Endothelial cell of umbilical vein (primary cell): ENCODE measurements at regions not wholly inside any gene's neighbourhood (a gene's known extent, or its start where the extent isn't known, plus 50 kb on each side); places are given as distances from the start of the nearest gene placed in this dataset.

Experiments
- BruUV-seq: library from RNA; stranded (reverse); fragments of 400-500 nt; replicated peaks from 2 replicates; lab custom pipeline; 2021; lab: Mats Ljungman, UMichigan
- CTCF ChIA-PET: fragments of 300-600, 350-600 bp; sonication (Branson Sonifier 250); formaldehyde crosslinking; loops from one replicate; lab custom pipeline; 2021; ENCODE audit warnings: antibody characterized with exemption, inconsistent platforms; lab: Charles Lee
- POLR2A ChIA-PET: fragments of 300-600, 350-600 bp; sonication (Branson Sonifier 250); formaldehyde crosslinking; loops from one replicate; lab custom pipeline; 2021; ENCODE audit warnings: antibody characterized with exemption, inconsistent platforms; lab: Charles Lee
- DNase-seq: peaks from one replicate; pipeline ENCODE4 v3.0.0-alpha.2; 2011; ENCODE audit warnings: low read depth, low spot score
- FAIRE-seq: peaks from 2 replicates; lab custom pipeline; 2011; peaks lifted over from hg19 to GRCh38; lab: Jason Lieb, UNC
- H2AFZ ChIP-seq: 2 replicates; pipeline ENCODE4 v1.6.0; 2012; ENCODE audit warnings: low read depth, low read length, control low read depth, inconsistent platforms
- H3K27ac ChIP-seq: 2 replicates; pipeline ENCODE4 v1.5.1; 2011; ENCODE audit warnings: low read depth, mild to moderate bottlenecking, control low read depth, low read length, moderate library complexity; ENCODE audit not compliant: insufficient read depth
- H3K27me3 ChIP-seq, 2 experiments: 2 replicates each; pipeline versions ENCODE4 v1.6.0 to v1.6.1; 2011; ENCODE audit warnings: low read length in 2 of 2, mixed read lengths in 1 of 2; ENCODE audit not compliant: control insufficient read depth in 2 of 2, insufficient read depth in 2 of 2
- H3K36me3 ChIP-seq, 2 experiments: 2 replicates in 1 of 2; 3 replicates in 1 of 2; pipeline ENCODE4 v1.5.1; 2011; ENCODE audit warnings: low read length in 2 of 2, mild to moderate bottlenecking in 1 of 2, moderate library complexity in 1 of 2; ENCODE audit not compliant: control insufficient read depth in 2 of 2, insufficient read depth in 2 of 2; ENCODE audit errors: extremely low read depth in 1 of 2
- H3K4me1 ChIP-seq: 3 replicates; pipeline ENCODE4 v1.5.1; 2011; ENCODE audit warnings: mild to moderate bottlenecking, low read length; ENCODE audit not compliant: control insufficient read depth, insufficient read depth; ENCODE audit errors: extremely low read depth
- H3K4me2 ChIP-seq: 2 replicates; pipeline ENCODE4 v1.6.1; 2011; ENCODE audit warnings: low read length, control low read depth, mixed read lengths; ENCODE audit not compliant: insufficient read depth
- H3K4me3 ChIP-seq, 3 experiments: fragments of 200-600 bp in 1 of 3; sonication (generic), shearing (Covaris generic) in 1 of 3; replicated peaks in 1 of 3; 2 replicates each; pipeline ENCODE4 v1.5.1; 2011 to 2016; ENCODE audit warnings: control low read depth in 3 of 3, low read length in 3 of 3, mild to moderate bottlenecking in 2 of 3, inconsistent platforms in 1 of 3, low read depth in 1 of 3, moderate library complexity in 1 of 3; ENCODE audit not compliant: insufficient read depth in 1 of 3
- H3K79me2 ChIP-seq: 2 replicates; pipeline ENCODE4 v1.6.0; 2012; ENCODE audit warnings: low read length, inconsistent platforms; ENCODE audit not compliant: control insufficient read depth, insufficient read depth
- H3K9ac ChIP-seq: replicated peaks from 2 replicates; pipeline ENCODE3; 2011; ENCODE audit warnings: low read length, control low read depth; ENCODE audit not compliant: insufficient read depth; ENCODE audit errors: extremely low read depth
- H3K9me1 ChIP-seq: replicated peaks from 3 replicates; pipeline ENCODE4 v1.6.0; 2011; ENCODE audit warnings: mild to moderate bottlenecking, low read length; ENCODE audit not compliant: control insufficient read depth, insufficient read depth; ENCODE audit errors: extremely low read depth
- H3K9me3 ChIP-seq: replicated peaks from 2 replicates; pipeline ENCODE4 v1.5.1; 2012; ENCODE audit warnings: low read length, inconsistent platforms; ENCODE audit not compliant: control insufficient read depth, insufficient read depth
- H4K20me1 ChIP-seq: replicated peaks from 2 replicates; pipeline ENCODE3; 2011; ENCODE audit warnings: mild to moderate bottlenecking, low read length; ENCODE audit not compliant: control insufficient read depth, insufficient read depth; ENCODE audit errors: extremely low read depth
- CTCF ChIP-seq, 2 donors: IDR thresholded peaks; 1 replicate in 1 of 2; 2 replicates in 1 of 2; pipeline ENCODE4 v1.5.1; 2011; ENCODE audit warnings: low read length in 2 of 2, mild to moderate bottlenecking in 2 of 2, moderate library complexity in 2 of 2, control low read depth in 1 of 2, inconsistent platforms in 1 of 2, low read depth in 1 of 2; ENCODE audit not compliant: insufficient read depth in 1 of 2; ENCODE audit errors: extremely low read depth in 1 of 2
- EZH2 ChIP-seq: IDR thresholded peaks from 2 replicates; pipeline ENCODE4 v1.6.1; 2012; ENCODE audit warnings: borderline replicate concordance, low read depth, mild to moderate bottlenecking, moderate library complexity, low read length, inconsistent platforms; ENCODE audit not compliant: severe bottlenecking
- FOS ChIP-seq: IDR thresholded peaks from 2 replicates; pipeline ENCODE4 v1.6.1; 2011; ENCODE audit warnings: mild to moderate bottlenecking, low read length, moderate library complexity, borderline replicate concordance; ENCODE audit not compliant: insufficient read depth
- GATA2 ChIP-seq: IDR thresholded peaks from 2 replicates; pipeline ENCODE4 v1.7.0; 2011; ENCODE audit warnings: low read depth, mild to moderate bottlenecking, moderate library complexity, mixed read lengths, low read length; ENCODE audit not compliant: insufficient read length, insufficient read depth
- JUN ChIP-seq: IDR thresholded peaks from 2 replicates; pipeline ENCODE4 v1.6.1; 2011; ENCODE audit warnings: borderline replicate concordance, low read depth; ENCODE audit not compliant: insufficient read length, insufficient read depth
- MAX ChIP-seq: IDR thresholded peaks from 2 replicates; pipeline ENCODE4 v1.6.1; 2011; ENCODE audit not compliant: insufficient read depth, insufficient read length
- POLR2A ChIP-seq: IDR thresholded peaks from 2 replicates; pipeline ENCODE4 v1.6.1; 2012; ENCODE audit warnings: low read depth, mild to moderate bottlenecking, control low read depth, low read length
- POLR2AphosphoS5 ChIP-seq: IDR thresholded peaks from 2 replicates; pipeline ENCODE4 v1.6.1; 2012; ENCODE audit warnings: low read depth, mild to moderate bottlenecking, control low read depth, low read length, moderate library complexity; ENCODE audit not compliant: insufficient read depth
- dilution Hi-C: fragments of 300-500 bp; cut with MboI; formaldehyde crosslinking; loops from one replicate; pipeline ENCODE4 v1.15.0; 2019; ENCODE audit warnings: low sequenced_read_pairs; ENCODE audit not compliant: extremely low pct_ligation_motif_present
- intact Hi-C: fragments of 100-400 bp; cut with micrococcal nuclease; formaldehyde crosslinking; loops from one replicate; pipeline ENCODE4 v1.10.0; 2022

GRCh38 chr1:30268923-30269666 is 454.3 kb downstream of the MATN1 start:
- H3K27ac ChIP-seq: no peak overlapping the region
- no peaks in the 10 kb centered on the region for H3K9me3 ChIP-seq
- intact Hi-C loops (no loop called here), dilution Hi-C loops (no loop called here)
- TF ChIP-seq FOS (no peak), EZH2 (no peak), GATA2 (no peak), MAX (no peak), POLR2A (no peak), POLR2AphosphoS5 (no peak), JUN (no peak), CTCF (IDR thresholded peaks at IDR 0.05; ENCODE audit: extremely low read depth in 1 of 2, insufficient read depth in 1 of 2, low read depth in 1 of 2, low read length in 2 of 2) (no peak)
- H4K20me1 ChIP-seq: no peaks in the 10 kb centered on the region
- H3K4me2 ChIP-seq: no peak overlapping the region
- H3K36me3 ChIP-seq: no peaks in the 10 kb centered on the region
- no peaks in the 10 kb centered on the region for H3K27me3 ChIP-seq
- H3K4me1 ChIP-seq: no peaks in the 10 kb centered on the region
- BruUV-seq: no TSS peak
- FAIRE-seq (no peak), DNase-seq (no peak)
- no peak overlapping the region for H2AFZ ChIP-seq
- no peaks in the 10 kb centered on the region for H3K79me2 ChIP-seq
- H3K4me3 ChIP-seq: no peak overlapping the region
- CTCF ChIA-PET: no interaction called here
- no peak overlapping the region for H3K9ac ChIP-seq
- no peaks in the 10 kb centered on the region for H3K9me1 ChIP-seq
- POLR2A ChIA-PET: no interaction called here
